ENCODE measurements at regions not wholly inside any gene's neighbourhood (a gene's known extent, or its start where the extent isn't known, plus 50 kb on each side); places are given as distances from the start of the nearest gene placed in this dataset.

DNA sequence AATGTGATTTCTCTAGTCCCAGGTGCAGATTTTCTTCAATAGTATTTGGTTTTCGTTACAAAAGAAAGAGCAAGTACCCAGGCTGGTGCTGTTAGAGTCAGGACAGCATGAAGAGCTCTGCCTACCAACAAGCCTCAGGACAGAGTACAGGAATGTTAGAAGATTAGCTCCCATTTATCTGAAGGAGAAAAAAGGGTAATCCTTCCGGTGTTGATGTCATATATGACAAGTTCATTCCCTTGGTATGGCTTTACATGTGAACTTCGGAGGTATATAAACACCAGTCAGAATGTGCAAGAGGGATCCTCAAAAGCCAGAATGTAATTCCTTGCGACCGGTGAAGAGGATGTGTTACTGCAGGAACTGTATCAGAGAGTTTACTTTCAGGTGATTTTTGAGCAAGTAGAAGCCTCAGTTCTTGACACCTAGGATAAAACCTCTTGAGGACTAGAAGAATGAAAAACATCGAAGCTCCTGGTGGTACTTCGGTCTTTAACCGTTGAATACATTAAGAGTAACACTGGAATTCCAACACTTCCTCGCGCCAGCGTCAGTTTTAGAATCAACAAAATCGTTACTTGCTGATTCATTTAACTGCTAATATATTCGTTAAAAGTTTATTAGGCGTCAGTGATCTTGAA, 194.2 kb upstream of the ZNF184 start:
- Histone ChIP-seq H4K20me1 (ENCODE audit: control insufficient read depth, insufficient read depth, insufficient read length) (no peaks in the 10 kb centered on the region), H2BK5ac (ENCODE audit: insufficient read length, low read length) (no peak overlapping the region), H4K8ac (replicated peaks; ENCODE audit: insufficient read length, low read depth, low read length) (no peak overlapping the region), H3K23me2 (ENCODE audit: insufficient read length, low read depth, low read length, poor library complexity, severe bottlenecking) (peaks cover 28% of the 10 kb centered on the region), H4K91ac (ENCODE audit: insufficient read length, low read depth, low read length) (no peak overlapping the region), H3K79me2 (ENCODE audit: insufficient read depth, low read length) (no peaks in the 10 kb centered on the region), H3K14ac (ENCODE audit: insufficient read depth, low read length) (no peak overlapping the region), H3K56ac (ENCODE audit: insufficient read length, low read depth, low read length) (no peak overlapping the region), H3K18ac (ENCODE audit: insufficient read length, low read depth, low read length) (no peak overlapping the region), H3K9ac (ENCODE audit: extremely low read depth, insufficient read length, low read length) (no peak overlapping the region), H2BK12ac (ENCODE audit: insufficient read length, low read depth, low read length) (no peak overlapping the region), H3K4me1 (ENCODE audit: insufficient read depth, low read length) (no peaks in the 10 kb centered on the region), H2BK120ac (ENCODE audit: low read depth, low read length, poor library complexity, severe bottlenecking) (no peak overlapping the region), H3K27me3 (ENCODE audit: insufficient read depth, low read length) (peaks cover 6% of the 10 kb centered on the region; the same call in 1 of the 2 replicates), H3K4me2 (ENCODE audit: insufficient read depth, insufficient read length, low read length) (peak overlapping the region; percentile 100), H2BK20ac (ENCODE audit: low read depth, low read length, poor library complexity, severe bottlenecking) (no peak overlapping the region), H2AFZ (ENCODE audit: low read length) (no peak overlapping the region), H3K79me1 (ENCODE audit: insufficient read depth, low read depth, low read length, poor library complexity, severe bottlenecking) (no peaks in the 10 kb centered on the region), H3K4ac (ENCODE audit: low read depth, low read length) (no peak overlapping the region), H3K9me3 (ENCODE audit: control insufficient read depth, low read depth, low read length) (no peaks in the 10 kb centered on the region), H2AK5ac (ENCODE audit: insufficient read length, low read length) (no peak overlapping the region), H3K23ac (ENCODE audit: insufficient read length, low read depth, low read length) (no peak overlapping the region), H3T11ph (ENCODE audit: low read length) (no peak overlapping the region), H3K27ac (ENCODE audit: insufficient read length, low read depth, low read length) (no peak overlapping the region), H4K5ac (ENCODE audit: insufficient read length, low read depth, low read length) (no peak overlapping the region), H2BK15ac (ENCODE audit: low read depth, low read length) (no peak overlapping the region)
- Mint-ChIP-seq H3K9me3 (no peaks in the 10 kb centered on the region; a peak in 3 of 5 replicates), H3K4me3 (peak overlapping the region; percentile 84 to 89), H3K27me3 (ENCODE audit: low read depth) (peaks cover 61% of the 10 kb centered on the region), H3K27ac (no peak overlapping the region), H3K36me3 (ENCODE audit: insufficient read depth in 1 of 3, low read depth in 3 of 3) (no peaks in the 10 kb centered on the region; a peak in 1 of 7 replicates), H3K4me1 (peaks cover 20 to 31% of the 10 kb centered on the region in 2 experiments)
- no peak for DNase-seq
- WGBS (ENCODE audit: extremely low coverage, insufficient read length, low lambda C conversion rate): no CpG with 5 or more reads among the region's 14 CpGs
- TF ChIP-seq CTCF (conservative IDR thresholded peaks at IDR 0.05): no peak
